SK-N-SH treated with all-trans-retinoic acid at 6 μM for 48 hours (cell line): ENCODE measurements at regions not wholly inside any gene's neighbourhood (a gene's known extent, or its start where the extent isn't known, plus 50 kb on each side); places are given as distances from the start of the nearest gene placed in this dataset.

Source experiments
- ARNTL ChIP-seq: fragments of 450-650 bp; formaldehyde crosslinking; IDR thresholded peaks from 2 replicates; pipeline ENCODE4 v1.5.0; 2020; ENCODE audit warnings: low read depth, mild to moderate bottlenecking, moderate library complexity, borderline replicate concordance
- GLIS3 ChIP-seq: fragments of 250-450 bp; sonication (Bioruptor Pico); IDR thresholded peaks from 2 replicates; pipeline ENCODE4 v1.5.0; 2020; ENCODE audit warnings: mild to moderate bottlenecking, moderate library complexity
- TOX ChIP-seq: fragments of 250-450 bp; sonication (Bioruptor Pico); IDR thresholded peaks from 2 replicates; pipeline ENCODE4 v1.8.0; 2021; ENCODE audit warnings: mild to moderate bottlenecking, moderate library complexity, borderline replicate concordance
- ZFP30 ChIP-seq: fragments of 450-650 bp; formaldehyde crosslinking; IDR thresholded peaks from 2 replicates; pipeline ENCODE4 v1.5.0; 2022; ENCODE audit warnings: mild to moderate bottlenecking, moderate library complexity
- ZNF70 ChIP-seq: fragments of 450-650 bp; formaldehyde crosslinking; IDR thresholded peaks from 2 replicates; pipeline ENCODE4 v1.5.0; 2020; ENCODE audit warnings: mild to moderate bottlenecking, moderate library complexity
- ZNF8 ChIP-seq: fragments of 450-650 bp; formaldehyde crosslinking; IDR thresholded peaks from 2 replicates; pipeline ENCODE4 v1.5.0; 2020; ENCODE audit warnings: mild to moderate bottlenecking, moderate library complexity
- TF ChIP-seq, protein P1 (sequence below): fragments of 250-450 bp; sonication (Bioruptor Pico); IDR thresholded peaks from 2 replicates; pipeline ENCODE4 v1.8.0; 2020; ENCODE audit warnings: mild to moderate bottlenecking, moderate library complexity, borderline replicate concordance
- TF ChIP-seq, protein P2 (sequence below): fragments of 250-450 bp; sonication (Bioruptor Pico); IDR thresholded peaks from 2 replicates; pipeline ENCODE4 v1.5.1; 2020; ENCODE audit warnings: low read depth, mild to moderate bottlenecking, moderate library complexity

DNA sequence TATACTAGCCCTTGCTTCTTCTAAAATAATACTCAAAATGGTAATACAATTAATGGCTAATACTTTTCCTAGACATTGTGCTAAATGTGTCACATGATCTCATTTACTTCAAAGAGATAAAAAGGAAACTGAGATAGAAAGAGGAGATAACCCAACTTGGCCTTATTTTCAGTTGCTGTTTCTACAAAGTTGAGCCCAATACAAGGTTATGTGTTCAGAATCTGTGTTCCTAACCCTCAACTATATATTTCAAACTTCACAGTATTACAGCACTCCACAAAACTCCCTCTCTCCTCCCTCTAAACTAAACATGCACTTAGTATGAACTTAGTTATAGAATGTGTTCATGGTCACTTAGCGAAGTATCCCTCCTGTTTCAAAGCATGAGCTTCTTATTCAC, 277.9 kb downstream of the CCER1 start:
- TF ChIP-seq ARNTL (no peak), TOX (CRISPR knock-in tag) (no peak), ZNF8 (CRISPR knock-in tag) (no peak), ZNF70 (CRISPR knock-in tag) (no peak), ZFP30 (CRISPR knock-in tag) (no peak), GLIS3 (CRISPR knock-in tag) (no peak)
- TF ChIP-seq, protein P1, sequence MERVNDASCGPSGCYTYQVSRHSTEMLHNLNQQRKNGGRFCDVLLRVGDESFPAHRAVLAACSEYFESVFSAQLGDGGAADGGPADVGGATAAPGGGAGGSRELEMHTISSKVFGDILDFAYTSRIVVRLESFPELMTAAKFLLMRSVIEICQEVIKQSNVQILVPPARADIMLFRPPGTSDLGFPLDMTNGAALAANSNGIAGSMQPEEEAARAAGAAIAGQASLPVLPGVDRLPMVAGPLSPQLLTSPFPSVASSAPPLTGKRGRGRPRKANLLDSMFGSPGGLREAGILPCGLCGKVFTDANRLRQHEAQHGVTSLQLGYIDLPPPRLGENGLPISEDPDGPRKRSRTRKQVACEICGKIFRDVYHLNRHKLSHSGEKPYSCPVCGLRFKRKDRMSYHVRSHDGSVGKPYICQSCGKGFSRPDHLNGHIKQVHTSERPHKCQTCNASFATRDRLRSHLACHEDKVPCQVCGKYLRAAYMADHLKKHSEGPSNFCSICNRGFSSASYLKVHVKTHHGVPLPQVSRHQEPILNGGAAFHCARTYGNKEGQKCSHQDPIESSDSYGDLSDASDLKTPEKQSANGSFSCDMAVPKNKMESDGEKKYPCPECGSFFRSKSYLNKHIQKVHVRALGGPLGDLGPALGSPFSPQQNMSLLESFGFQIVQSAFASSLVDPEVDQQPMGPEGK (CRISPR knock-in tag): no peak
- TF ChIP-seq, protein P2, sequence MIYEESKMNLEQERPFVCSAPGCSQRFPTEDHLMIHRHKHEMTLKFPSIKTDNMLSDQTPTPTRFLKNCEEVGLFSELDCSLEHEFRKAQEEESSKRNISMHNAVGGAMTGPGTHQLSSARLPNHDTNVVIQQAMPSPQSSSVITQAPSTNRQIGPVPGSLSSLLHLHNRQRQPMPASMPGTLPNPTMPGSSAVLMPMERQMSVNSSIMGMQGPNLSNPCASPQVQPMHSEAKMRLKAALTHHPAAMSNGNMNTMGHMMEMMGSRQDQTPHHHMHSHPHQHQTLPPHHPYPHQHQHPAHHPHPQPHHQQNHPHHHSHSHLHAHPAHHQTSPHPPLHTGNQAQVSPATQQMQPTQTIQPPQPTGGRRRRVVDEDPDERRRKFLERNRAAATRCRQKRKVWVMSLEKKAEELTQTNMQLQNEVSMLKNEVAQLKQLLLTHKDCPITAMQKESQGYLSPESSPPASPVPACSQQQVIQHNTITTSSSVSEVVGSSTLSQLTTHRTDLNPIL (CRISPR knock-in tag): no peak
